Inferior parietal cortex (tissue), 1 donor: ENCODE measurements at regions not wholly inside any gene's neighbourhood (a gene's known extent, or its start where the extent isn't known, plus 50 kb on each side); places are given as distances from the start of the nearest gene placed in this dataset.

Source experiments
- DNase-seq: peaks from one replicate; pipeline ENCODE4 v3.0.0-alpha.2; 2016; ENCODE audit errors: extremely low spot score

- DNase-seq, result no peak
Measured at GRCh38 chr2:19607931-19608771, 249.7 kb upstream of the OSR1 start.

DNA sequence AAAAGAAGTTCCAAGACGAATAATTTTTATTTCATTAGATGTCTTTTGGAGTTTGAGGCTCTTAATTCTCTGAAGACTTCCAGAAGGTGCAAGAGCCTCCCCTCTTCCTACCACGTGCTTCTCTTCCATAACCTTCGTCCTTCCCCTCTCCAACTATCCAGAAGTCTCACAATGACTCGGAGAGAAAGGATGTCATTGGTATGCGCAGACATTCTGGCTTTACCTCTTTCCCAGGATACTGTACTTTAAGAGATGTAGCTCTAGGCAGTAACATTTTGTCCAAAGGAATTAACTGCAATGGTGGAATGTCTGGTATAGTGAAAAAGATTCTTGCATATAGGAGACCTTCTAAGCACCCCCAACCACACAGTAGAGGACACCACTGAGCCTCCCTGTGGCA lies 249.0 kb upstream of the OSR1 start:
- DNase-seq, result no peak

DNA sequence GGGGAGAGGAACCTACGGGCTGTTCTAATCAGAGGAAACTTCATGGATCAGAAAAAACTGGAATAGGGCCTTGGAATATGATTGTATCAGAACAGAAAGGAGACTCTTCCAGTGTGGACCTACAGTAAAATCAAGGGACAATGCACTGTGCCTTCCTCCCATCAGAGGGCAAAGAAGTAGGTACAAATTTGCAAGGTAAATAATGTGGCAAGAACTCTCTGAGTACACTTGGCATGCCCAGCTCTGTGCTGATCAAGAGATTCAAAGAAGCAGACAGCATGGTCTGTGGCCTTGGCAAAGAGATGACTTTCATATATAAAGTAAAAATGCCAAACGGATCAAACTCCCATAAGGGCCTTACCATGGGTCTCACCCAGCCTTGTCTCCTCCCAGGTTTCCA lies 242.6 kb upstream of the OSR1 start:
- DNase-seq, result no peak

DNA sequence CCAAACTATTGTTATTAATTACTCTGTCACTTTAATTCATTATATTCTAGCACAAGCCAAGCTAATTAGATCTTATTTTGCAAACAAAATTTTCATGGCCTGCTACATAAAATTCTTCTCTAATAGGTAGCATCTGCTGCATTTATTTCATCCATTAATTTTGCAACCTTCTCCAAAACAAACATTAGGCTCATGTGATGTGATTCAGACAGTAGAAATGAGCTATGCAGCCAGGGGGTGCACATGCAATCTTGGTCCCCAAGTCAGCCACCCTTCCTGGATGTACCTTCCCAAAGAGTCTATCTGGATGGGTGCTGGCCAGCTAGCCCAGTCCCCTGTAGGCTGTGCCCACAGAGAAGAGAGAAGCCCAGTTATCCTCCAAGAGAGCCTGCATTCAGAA lies 242.1 kb upstream of the OSR1 start:
- no peak for DNase-seq

DNA sequence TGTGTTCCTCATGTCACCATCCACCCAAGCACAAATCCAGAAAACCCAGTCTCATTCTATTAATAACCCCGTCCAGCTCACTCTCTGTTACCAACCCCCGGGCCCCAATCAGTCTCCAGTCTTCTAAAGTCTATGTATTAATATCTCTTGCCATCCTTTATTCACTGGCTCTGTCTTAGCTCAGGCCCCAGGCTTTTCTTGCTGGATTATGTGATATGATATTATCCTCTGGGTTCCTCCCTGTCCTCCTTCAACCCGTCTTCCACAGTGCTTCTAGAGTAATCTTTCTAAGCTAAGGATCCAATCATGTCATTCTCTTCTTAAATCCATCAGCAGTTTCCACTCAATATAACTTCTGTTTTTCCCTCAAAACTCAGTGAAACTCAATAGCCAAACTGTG lies 240.5 kb upstream of the OSR1 start:
- no peak for DNase-seq

GRCh38 chr2:19592197-19592596 lies 233.8 kb upstream of the OSR1 start:
- DNase-seq, result no peak

GRCh38 chr2:19589791-19590190 lies 231.4 kb upstream of the OSR1 start:
- DNase-seq, result no peak

DNA sequence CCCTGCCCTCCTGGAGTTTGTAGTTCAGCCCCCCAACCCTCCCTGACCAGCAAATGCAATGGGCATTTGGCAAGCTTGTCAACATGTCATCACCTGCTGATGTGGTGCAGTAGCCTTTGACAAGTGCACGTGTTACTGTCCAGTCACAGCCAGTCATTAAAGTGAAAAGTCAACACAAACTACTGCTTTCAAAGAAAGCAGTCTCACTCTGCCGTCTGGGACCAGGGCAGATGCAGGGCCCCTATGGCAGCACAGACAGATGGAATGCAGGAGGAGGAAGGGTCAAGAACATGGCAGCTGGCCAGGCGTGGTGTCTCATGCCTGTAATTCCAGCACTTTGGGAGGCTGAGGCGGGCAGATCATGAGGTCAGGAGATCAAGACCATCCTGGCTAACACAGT lies 222.4 kb upstream of the OSR1 start:
- DNase-seq, result no peak

GRCh38 chr2:19580264-19580663 lies 221.8 kb upstream of the OSR1 start:
- no peak for DNase-seq

- no peak for DNase-seq
Measured at GRCh38 chr2:19579461-19579860, 221.0 kb upstream of the OSR1 start.

GRCh38 chr2:19577723-19578122 lies 219.3 kb upstream of the OSR1 start:
- no peak for DNase-seq

- no peak for DNase-seq
Measured at GRCh38 chr2:19576411-19576810, 218.0 kb upstream of the OSR1 start.

DNA sequence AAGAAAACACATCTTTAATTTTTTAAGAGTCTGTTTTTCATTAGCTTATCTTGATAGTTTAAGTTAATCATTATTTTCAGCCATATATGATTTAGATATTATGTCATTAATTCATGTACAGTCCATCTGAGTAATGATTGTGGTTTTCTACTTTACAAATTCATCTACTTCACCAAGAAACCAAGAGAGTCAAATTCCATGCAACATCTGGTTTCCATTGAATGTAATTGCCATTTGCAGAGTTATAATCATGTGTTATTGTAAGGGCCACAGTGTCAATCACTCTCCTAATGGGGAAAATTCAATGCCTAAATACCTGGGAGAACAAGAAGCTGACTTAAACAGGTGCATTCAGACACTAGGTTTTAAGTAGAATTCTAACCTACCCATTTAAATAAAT lies 217.2 kb upstream of the OSR1 start:
- DNase-seq, result no peak

DNA sequence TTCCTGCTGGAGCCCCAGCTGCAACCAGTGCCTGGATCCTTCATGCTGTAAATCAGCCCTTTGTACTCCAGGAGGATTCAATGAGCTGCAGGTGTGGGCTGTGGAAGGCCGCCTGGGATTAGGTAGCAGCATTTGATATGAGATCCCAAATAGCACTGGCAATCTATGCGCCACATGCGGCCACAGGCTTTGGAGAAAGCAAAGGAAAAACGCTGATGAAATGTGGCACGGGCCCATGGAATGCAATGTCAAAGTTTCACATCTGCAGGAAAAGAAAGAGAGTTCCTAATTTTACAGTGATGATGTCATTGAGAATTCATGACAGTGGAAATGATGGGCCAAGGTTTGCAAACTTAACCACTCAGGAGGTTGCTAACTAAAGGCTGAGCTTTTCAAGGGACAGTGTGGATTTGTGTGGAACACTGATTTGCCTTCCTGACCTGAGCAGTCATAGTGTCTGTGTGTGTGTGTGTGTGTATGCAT lies 216.4 kb upstream of the OSR1 start:
- DNase-seq, result no peak

DNA sequence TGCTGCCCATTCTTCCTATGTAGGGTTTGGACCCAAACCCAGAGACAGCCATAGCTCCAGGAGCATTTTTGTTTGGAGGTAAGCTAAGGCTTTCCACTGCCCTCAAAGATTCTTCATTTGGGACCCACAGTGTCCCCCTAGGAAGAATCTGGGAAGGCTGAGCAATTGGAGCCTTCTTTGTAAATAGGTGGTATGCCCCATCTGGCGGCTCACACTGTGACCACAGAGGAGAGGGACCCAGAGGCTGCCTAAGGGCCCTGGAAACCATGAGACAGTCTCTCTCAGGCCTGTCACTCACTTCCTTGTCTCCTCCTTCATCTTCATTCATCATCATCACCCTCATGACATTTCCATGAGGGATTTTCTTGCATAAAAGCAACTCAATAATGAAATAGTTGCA lies 215.4 kb upstream of the OSR1 start:
- no peak for DNase-seq

- DNase-seq, result no peak
Measured at GRCh38 chr2:19571773-19572172, 213.3 kb upstream of the OSR1 start.

GRCh38 chr2:19569300-19569791 lies 210.9 kb upstream of the OSR1 start:
- DNase-seq, result no peak

- no peak for DNase-seq
Measured at GRCh38 chr2:19568809-19569208, 210.4 kb upstream of the OSR1 start.

- no peak for DNase-seq
Measured at GRCh38 chr2:19560785-19561184, 202.4 kb upstream of the OSR1 start.

DNA sequence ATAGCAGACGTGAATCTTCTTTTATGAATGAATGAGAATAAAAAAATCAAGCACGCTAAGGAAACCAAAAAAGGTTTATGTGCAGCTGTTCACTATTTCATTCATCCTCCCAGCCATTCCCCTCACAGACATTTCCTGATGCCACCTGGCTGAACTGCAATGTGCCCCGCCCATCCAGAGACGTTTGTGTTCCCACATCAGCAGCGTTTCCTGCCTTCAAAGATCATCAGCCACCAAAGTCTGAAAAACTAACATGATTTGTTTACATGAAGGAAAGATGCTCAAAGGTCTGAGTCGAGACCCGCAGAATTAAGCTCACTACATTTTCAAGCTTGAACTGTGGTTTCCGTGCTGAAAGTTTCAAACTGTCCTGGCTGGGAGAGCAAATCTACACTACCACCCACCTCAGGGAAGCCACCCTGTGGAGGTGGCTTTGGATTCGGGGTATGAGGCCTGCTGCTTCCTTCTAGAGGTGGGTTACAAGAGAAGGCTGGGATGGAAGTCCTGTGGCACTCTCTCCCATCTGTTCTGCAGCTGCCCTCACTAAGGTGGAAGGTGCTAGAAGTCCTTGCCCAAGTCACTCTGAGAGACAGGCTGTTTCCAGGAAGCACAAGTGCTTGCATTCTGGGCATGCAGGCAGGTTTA lies 201.3 kb upstream of the OSR1 start:
- DNase-seq, result no peak

DNA sequence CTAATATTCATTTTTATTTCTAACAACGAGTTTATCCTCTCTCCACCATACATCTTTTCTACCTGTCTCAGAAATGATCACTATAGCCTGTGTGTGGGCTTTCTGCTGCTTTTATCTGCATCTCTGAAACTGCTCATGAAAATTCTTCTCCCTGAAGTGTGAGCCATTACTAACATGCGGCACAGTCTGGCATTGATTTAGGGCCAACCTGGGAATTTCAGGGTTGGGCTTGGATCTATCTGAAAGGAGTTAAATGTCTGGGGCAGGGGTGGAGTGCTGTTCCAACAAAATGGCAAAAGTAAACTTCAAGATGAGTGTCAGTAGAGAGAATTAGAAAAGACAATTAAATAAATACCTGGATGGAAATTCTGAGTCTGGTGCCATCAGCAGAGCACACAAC lies 198.2 kb upstream of the OSR1 start:
- DNase-seq, result no peak

DNA sequence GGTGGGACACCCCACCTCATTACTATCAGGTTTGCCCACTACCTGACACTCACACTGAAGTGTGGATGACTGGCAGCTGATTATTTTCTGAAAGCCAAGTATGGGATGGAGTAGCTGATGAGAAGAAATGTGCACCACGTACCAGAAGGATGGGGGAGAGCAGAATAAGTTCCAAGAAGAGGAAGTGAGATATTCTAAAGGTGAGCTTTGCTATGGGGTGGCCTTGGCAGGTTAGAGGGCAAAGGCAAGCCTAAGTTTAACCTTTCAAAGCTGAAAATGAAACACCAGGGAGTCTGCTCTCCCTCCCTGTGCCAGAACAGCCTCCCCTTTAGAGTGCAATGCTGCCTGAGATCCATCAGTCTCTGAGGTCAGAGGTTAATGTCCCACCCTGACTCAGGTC lies 196.1 kb upstream of the OSR1 start:
- no peak for DNase-seq

- no peak for DNase-seq
Measured at GRCh38 chr2:19552270-19552669, 193.8 kb upstream of the OSR1 start.
